NCI-H2227 (cell line): ENCODE measurements at regions not wholly inside any gene's neighbourhood (a gene's known extent, or its start where the extent isn't known, plus 50 kb on each side); places are given as distances from the start of the nearest gene placed in this dataset.
"Not testable (repeated sequence)": the region's sequence is repeated elsewhere in the genome, so short reads cannot be mapped to it uniquely, and the experiment has no call there.

Experiments
- DNase-seq: peaks from one replicate; lab custom pipeline; 2025; ENCODE audit not compliant: unreplicated experiment; lab: John Stamatoyannopoulos, UW

DNA sequence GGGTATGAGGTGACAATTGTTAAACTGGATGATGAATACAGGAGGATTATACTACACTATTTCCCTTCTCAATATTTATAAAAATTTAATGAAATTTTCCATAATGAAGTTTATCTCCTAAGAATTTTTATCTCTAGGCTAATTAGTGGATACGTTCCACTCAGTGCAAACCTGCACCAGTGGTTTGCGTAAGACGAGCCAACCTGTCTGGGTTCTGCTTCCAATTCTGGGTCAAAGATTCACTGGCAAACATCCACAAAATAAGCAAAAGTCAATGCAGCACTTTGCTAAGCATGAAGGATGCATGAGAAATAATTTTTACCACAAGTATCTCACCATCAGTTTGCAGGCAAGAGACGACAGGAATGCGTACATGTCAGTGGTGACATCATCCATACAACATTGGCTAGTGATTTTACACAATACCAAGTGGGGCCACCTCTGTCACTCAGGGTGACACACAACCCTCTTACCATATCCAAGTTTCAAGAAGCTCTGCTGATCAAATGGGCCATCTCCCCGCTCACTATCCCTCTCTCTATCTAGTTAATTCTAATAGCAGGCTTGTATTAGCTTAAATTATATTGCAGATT is 51.7 kb downstream of the FAM50B start:
- DNase-seq = no peak

DNA sequence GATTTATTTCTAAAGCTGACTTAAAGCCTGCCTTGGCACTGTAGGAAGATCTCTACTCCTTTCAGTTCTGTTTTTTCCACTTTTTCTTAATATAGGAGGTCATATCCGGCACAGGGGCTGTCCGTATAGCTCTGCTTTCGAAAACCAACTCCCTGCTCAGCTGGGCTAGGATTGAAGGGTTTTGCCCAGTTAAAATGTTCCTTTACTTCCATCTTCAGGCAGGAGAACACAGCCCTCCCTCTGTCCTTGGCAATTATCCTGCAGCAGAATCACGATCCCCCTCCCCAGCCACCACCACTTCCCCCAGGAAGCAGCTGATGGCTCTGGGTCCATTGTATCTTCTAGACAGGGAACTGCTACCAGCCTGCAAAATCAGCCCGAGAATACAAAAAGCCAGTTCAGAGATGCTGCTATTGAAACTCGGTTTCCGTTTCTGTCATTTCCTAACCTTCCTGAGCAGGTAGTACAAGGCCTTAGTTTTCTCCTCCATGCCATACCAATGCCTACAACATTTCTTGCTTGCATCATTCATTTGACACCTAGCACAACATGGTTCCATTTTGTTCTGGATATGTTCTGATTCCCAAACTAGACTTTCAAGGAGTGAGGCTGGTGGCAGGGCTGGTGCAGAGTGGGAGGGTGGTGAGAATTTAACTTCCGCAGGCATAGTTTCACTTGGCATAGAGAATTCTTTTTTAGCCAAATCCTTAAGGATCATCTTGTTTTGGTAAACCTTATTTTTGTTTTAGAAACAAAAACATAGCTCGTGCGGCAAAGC is 53.9 kb downstream of the FAM50B start:
- DNase-seq = no peak

DNA sequence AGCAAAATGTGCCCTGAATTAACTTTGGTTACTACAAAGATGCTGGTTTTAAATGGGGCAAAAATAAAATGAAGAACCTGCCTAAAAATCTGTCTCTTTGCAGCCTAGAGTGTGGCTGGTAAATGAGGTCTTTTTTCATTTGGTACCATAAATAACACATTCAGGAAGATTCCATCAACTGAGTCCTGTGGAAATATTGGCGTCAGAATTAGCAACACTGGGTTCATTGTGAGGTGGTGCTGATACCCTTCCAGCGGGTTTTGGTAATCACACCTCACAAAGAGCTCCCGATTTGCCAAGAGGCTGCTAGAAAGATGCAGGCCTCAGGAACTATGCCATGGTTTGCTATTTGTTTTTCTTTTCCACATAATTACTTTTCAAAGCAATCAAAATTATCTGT is 55.3 kb downstream of the FAM50B start:
- no peak for DNase-seq

DNA sequence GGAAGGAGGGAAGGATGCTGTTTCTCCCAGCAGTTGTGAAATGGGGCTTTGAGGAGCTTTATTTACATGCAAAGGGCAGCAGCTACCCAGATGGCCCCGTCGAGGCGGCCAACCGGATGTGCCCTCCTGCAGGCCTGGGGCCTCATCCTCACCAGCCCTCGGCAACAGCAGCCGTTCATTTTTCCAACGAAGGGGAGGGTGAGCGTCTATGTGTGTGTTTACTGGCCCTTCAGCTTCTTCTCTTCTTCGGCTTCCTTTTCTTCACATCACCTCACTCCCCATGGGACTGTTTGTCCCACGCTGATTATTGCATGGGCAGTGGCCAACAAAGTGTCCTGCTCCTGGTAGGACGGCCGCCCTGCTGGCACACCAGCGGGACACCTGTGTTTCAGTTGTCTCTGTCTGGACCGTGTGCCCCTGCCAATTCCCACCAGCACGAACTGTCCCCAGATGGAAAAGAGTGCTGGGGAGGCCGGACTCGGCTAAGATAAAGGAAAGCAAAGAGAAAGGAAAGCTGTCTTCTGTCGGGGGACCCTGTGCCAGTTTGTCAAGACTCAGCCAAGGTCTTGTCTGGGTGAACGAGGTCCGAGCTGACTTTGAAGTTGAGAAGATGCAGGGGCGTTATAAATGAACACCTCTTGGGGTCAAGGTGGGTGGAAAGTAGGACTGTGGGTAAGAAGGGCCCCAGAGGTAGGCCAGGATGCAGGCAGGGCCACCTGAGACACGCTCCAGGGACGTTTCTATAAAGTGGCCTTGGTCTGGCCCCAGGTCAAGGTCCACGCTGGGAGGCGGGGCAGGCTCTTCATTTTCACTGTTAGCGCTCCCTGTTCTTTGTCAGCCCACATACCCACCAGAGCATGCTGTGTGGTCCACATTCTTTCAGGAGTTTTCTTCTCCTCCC is 57.0 kb downstream of the FAM50B start:
- DNase-seq = no peak

DNA sequence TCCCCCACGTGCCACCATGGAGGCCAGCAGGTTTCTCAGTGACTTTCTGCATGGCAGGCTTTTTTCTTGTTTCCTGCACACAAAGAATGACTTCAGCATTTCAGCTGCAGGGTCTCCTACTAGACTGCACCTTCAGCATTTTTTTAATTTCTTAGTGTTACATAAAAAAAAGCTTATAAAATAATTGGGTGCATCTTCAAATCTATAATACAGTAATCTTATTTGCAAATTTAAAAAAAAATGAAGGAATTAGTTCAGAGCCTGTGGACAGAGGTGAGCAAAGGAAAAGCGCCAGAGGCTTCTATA is 57.6 kb downstream of the FAM50B start:
- DNase-seq = no peak

DNA sequence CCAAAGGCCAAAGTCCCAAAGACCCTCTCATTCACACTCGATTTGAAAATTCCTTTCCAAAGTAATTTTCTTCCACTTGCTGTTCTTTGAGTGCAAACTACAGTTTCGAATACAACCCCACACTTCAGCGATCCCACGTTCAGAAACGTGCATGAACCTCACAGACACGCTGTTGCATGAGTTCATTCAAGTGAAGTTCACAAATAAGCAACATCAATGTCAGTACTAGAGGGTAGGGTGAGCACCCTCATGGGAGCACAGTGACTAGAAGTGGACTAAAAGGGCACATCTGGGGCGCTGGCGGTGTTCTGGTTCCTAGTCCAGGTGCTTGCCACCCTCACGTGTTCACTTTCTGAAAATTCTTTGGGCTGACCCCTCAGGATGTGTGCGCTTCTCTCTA is 59.0 kb downstream of the FAM50B start:
- no peak for DNase-seq

DNA sequence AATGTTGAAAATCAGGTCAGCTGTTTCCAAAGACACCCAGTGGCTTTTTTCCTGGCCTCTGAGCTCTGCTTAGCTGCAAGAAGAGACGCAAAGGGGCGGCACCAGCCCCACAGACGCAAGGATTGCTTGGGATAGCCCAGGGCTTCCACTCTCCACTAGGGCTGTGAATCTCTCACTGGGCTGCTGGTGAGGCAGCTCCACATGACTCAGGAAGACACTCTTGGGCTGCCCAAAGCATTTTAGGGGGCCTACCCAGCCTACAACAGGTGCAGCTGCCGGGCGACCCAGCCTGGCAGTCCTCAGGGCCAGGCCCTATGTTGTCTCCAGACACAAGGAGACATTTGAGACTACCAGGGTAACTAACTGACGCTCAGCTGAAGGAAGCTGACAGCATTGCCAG is 59.8 kb downstream of the FAM50B start:
- DNase-seq = no peak

DNA sequence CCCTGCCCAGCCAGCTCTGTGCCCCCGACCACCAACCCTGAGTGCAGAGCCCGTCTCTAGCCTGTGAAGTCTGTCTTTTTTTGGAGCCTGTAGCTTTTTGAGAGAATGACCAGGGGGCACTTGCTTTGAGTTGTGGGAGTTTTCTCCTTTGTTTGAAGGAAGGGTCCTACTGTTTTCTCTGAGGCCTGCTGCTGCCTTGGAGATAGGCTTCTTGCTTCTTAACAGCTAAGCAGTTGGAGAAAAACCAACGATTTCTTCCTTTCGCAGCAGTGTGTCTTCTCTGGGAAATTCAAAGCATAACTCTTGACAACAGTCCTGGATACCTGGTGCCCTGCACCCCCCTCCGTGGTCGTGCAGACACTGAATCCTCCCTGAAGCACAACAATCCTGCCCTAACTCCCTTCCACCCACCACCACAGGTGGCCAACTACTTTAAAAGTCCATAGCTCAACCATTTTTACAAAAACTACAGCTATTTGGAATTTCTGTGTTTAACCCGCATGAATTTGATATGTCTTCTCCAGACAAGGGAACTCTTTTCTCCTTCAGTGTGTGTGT is 61.0 kb downstream of the FAM50B start:
- no peak for DNase-seq

DNA sequence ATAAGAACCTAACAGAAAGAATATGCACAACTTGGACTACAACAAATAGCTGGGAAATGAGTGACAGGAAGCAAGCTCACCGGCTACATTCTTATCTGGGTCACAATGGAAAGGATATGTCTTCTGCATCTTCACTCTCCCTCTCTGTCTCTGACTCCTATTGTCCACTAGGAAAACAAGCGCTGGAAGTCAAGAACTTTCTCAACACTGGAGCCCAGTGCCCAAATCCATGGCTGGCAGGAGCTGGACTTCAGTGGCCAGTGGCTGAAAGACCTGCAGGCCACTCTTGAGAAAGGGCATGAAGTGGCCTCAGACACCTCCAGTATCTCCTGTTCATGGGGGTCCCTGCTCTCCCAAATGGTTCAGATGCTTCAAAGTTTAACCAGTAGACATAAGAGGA is 62.0 kb downstream of the FAM50B start:
- no peak for DNase-seq

DNA sequence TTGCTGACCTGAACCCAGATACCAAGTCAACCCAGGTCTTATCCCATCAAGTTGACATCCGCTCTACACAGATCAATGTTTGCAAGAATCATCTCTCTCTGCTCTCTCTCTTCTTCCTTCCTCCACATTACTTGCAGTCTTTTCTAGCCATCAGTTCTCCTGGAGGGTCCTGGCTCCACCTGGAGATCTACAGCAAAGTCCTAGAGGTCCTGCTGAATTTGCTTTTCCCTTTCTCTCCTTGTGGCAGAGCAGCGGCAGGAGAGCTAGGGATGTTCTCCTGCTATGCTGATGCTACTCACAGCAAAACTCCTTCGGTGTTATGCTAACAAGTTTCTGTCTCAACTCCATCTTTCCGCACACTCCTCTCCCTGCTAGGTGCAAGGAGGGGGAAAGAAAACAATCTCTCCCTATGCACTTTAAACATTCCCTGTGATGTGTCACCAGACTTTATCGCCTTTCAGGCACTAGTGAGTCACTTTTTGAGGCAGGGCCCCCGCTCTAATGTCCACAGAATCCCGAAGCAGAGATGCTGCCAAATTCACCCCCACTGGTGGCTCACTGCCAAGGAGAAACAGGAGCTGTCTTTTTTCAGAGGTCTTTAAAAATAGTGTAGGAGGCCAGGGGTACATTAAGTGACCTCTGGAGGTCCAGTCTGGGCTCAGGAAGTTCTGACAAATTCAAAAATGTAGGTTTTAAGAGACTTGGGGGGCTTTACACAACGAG is 62.6 kb downstream of the FAM50B start:
- no peak for DNase-seq

DNA sequence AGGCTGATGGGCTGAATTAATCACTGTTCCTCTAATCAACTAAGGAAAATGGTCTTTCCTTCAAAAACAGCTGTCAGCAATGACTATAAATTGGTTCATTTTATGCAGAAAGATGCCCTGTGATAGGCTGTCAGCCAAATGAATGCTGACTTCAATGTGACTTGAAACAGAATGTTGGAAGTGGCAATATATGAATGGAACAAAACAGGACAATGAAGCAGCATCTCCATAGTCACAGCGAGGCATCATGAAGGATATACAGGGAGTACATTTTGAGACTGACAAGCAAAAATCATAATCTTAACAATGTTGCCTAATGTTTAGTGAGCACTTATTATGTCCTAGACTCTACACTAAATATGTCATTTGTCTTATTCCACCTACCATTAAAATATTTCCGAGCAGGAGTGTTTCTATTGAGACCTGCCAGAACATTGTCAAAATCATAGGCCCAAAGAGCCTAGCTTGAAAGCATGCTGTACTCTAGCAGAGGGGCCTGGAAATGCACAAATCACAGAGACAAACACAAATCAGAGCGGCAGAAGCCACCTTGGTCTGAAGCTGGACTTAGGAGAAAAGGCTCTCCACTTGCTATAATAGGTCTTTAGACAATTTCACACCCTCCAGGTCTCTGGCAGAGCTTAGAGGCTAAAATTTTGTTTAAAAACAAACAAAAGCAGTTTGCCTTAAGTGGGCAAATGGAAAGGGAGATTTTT is 63.3 kb downstream of the FAM50B start:
- DNase-seq = no peak

DNA sequence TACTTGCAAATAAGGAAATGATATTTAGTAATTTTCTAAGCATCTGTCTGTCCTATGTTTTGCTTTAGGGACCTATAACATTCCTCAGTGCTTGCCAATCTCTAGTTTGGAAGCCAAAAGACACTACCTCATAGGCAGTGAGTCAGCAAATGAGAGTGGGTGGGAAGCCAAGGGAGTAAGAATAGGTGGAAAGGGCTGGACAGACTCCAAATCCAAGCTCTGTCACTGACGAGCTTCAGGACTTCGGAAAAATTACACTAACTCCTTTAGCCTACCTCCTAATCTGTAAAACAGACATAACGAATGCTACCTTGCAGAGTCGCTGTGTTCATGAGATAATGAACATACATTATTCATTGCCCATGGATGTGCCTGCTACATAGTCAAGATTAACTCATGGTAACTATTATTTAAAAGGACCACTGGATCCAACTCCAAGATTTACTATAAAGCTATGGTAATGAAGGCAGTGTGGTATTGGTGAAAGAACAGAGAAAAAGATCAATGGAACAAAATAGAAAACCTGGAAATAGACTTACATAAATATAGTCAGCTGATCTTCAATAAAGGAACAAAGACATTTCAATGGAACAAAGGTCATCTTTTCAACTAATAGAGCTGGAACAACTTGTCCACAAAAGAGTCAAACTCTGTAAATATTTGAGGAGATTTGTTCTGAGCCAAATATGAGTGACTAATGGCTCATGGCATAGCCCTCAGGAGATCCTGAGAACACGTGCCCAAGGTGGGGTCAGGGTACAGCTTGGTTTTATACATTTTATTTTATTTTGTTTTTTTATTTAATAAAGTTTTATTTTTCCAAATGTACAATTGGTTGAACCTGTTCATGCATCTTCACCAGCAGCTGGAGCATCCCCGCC is 64.1 kb downstream of the FAM50B start:
- DNase-seq = no peak

DNA sequence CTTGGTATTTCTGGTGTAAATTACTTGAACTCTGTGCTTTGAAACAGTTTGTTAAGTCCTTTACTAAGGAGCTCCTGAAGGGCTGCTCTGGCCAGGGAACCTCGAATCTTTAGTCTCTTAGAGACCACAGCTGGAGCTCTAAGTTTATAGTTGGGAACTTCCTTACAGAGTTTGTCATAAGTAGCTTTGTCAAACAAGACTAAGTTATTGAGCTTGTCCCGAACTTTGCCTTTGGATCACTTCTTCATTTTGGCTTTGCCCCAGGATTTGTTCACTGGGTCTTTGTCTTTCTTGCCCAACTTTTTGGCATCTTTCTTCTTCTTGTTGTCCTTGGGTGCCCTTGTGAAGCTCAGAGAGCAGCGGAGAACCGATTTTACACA is 64.8 kb downstream of the FAM50B start:
- DNase-seq = no peak

DNA sequence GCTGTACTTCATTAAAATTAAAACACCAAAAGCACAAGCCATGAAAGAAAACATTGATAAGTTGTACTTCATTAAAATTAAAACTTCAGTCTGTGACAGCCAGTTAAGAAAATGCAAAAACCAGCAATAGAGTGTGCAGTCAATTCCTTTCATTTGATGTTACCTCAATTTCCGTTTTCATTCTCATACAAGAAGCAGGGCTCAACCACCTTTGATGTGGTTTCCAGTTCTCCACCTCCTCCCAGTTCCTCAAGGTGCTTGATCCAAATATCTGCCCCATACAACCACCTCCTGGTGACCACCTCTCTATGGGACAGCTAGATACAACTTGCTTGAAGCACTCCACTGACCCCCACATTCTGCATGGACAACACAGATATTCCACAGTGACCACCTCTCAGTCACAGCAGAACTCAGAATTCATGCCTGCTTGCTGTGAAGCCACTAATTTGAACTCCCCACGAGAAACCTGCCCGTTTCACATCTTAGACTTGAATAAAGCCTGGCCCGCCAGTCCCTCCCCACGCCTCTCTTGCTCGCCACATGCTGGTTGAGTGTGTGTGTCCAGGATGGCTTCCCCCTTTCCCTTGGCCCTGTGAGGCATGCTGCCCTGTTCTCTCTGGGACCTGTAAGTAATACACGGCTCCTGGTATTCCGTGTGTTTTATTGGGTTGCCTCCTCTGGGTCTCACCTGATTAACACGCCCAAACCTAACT is 66.1 kb downstream of the FAM50B start:
- DNase-seq = no peak

DNA sequence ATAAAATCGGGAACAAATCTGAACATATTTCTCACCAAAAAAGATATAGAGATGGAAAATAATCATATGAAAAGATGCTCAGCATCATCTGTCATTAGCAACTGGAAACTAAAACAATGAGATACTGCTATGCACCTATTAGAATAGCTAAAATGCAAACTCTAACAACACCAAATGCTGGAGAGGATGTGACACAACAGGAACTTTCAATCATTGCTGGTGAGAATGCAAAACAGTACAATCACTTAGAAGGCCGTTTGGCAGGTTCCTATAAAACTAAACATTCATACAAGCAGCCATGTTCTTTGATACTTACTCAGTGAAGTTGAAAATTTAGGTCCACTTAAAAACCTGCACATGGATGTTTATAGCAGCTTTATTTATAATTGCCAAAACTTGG is 67.0 kb downstream of the FAM50B start:
- no peak for DNase-seq

DNA sequence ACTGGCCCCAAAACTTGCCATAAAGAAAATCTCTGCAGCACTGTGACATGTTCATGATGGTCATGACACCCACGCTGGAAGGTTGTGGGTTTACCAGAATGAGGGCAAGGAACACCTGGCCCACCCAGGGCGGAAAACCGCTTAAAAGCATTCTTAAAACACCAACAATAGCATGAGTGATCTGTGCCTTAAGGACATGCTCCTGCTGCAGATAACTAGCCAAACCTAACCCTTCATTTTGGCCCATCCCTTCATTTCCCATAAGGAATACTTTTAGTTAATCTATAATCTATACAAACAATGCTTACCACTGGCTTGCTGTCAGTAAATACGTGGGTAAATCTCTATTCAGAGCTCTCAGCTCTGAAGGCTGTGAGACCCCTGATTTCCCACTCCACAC is 67.6 kb downstream of the FAM50B start:
- not testable (repeated sequence) for DNase-seq

DNA sequence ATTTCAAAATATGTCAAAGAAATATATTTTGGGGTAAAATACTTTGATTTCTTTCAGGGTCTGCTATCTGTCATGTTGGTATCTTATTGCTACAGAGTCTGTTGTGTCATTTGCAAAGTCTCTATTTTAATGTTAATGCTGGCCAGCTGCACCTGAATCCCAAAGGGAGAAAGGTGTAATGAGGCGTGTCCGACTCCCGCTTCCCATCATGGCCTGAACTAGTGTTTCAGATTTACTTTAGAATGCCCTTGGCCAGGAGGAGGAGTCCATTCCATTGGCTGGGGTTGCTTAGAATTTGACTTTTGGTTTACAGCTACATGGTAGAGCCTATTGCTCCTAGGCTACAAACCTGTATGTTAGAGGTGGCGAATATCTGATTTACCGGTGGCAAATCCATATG is 69.3 kb downstream of the FAM50B start:
- DNase-seq = no peak

DNA sequence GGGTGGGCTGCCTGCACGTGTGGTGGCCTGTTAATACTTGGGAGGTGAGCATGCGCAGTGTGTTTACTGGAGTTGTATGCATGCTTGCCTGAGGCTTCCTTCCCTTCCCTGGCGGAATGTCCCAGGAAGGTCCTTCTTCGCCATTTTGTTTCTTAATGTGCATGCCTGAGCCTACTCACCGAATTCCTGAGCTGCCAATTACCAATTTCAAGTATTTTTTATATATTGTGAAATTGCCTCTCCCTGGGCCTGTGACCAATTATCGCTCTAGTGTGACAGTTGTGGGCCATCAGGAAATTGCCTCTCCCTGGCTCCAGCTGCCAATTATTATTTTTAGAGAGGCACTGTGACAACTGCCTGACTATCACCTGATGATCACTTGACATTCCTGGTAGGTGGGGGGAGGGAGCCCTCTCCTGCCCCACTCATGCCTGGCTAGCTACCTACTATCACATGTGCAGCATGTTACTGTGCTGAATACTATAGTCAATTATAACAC is 70.0 kb downstream of the FAM50B start:
- DNase-seq = peak; percentile 23

DNA sequence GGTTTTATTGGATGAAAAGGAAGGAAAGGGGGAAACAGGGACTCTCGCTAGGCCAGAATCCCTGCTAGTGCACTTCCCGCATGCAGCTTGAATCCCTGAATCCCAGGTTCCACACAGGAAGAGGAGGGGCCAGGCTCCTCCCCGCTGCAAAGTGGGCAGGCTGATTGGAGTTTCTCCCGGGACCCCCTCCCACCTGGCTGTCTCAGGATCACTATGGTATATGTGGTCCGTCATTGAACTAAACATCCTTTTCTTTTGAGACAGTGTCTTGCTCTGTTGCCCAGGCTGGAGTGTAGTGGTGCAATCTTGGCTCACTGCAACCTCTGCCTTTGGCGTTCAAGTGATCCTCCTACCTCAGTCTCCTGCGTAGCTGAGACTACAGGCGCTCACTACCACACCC is 70.7 kb downstream of the FAM50B start:
- DNase-seq = no peak
